ENCODE measurements at regions not wholly inside any gene's neighbourhood (a gene's known extent, or its start where the extent isn't known, plus 50 kb on each side); places are given as distances from the start of the nearest gene placed in this dataset.

- H3K27me3 ChIP-seq (replicated peaks; ENCODE audit: insufficient read depth, low read depth, low read length, poor library complexity), result no peaks in the 10 kb centered on the region
- no peak overlapping the region for H3K27ac ChIP-seq (ENCODE audit: low read depth, low read length, poor library complexity, severe bottlenecking)
- BruUV-seq (replicated peaks), result no TSS peak
- no peaks in the 10 kb centered on the region for H3K36me3 ChIP-seq (ENCODE audit: insufficient read depth, low read length, poor library complexity, severe bottlenecking)
- intact Hi-C loops (cut with micrococcal nuclease; ENCODE audit: unreplicated experiment), result no loop called here
- H3K4me1 ChIP-seq (ENCODE audit: insufficient read depth, low read length, poor library complexity, severe bottlenecking), result no peaks in the 10 kb centered on the region
- ChIA-PET CTCF (no interaction called here), POLR2A (ENCODE audit: low non-redundant PET) (no interaction called here)
- no peak for DNase-seq (ENCODE audit: low spot score)
- TF ChIP-seq EZH2 (IDR thresholded peaks at IDR 0.05; ENCODE audit: borderline replicate concordance, low read depth, low read length, poor library complexity, severe bottlenecking), result no peak
- TF ChIP-seq, protein P1, sequence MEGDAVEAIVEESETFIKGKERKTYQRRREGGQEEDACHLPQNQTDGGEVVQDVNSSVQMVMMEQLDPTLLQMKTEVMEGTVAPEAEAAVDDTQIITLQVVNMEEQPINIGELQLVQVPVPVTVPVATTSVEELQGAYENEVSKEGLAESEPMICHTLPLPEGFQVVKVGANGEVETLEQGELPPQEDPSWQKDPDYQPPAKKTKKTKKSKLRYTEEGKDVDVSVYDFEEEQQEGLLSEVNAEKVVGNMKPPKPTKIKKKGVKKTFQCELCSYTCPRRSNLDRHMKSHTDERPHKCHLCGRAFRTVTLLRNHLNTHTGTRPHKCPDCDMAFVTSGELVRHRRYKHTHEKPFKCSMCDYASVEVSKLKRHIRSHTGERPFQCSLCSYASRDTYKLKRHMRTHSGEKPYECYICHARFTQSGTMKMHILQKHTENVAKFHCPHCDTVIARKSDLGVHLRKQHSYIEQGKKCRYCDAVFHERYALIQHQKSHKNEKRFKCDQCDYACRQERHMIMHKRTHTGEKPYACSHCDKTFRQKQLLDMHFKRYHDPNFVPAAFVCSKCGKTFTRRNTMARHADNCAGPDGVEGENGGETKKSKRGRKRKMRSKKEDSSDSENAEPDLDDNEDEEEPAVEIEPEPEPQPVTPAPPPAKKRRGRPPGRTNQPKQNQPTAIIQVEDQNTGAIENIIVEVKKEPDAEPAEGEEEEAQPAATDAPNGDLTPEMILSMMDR (conservative IDR thresholded peaks at IDR 0.05; ENCODE audit: low read depth, low read length), result no peak
- H3K4me3 ChIP-seq (ENCODE audit: low read depth, low read length, poor library complexity, severe bottlenecking), result no peak overlapping the region
- no peaks in the 10 kb centered on the region for H3K9me3 ChIP-seq (ENCODE audit: low read depth, low read length, poor library complexity, severe bottlenecking)
Observed at GRCh38 chr9:82410306-82410705, 421.7 kb downstream of the SPATA31D1 start.

DNA sequence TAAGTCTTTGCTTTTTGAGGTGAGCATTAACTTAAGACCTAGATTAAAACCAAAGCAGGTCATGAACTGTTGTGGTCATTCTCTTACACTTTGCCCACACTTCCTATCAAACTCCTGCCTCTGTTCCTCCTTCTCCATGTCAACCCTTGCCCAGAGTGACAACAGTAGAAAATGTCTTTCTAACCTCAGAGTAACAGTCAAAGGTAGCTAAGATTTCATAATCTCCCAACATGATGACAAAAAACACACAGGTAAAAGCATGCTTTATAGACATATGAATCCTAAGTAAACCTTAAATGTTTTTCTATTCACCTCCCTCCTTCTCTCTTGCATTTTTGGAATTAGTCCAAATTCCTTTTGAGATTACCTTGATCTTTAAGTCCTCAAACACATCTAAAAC is 422.3 kb downstream of the SPATA31D1 start:
- H3K4me1 ChIP-seq (ENCODE audit: insufficient read depth, low read length, poor library complexity, severe bottlenecking), result no peaks in the 10 kb centered on the region
- H3K4me3 ChIP-seq (ENCODE audit: low read depth, low read length, poor library complexity, severe bottlenecking), result no peak overlapping the region
- TF ChIP-seq EZH2 (IDR thresholded peaks at IDR 0.05; ENCODE audit: borderline replicate concordance, low read depth, low read length, poor library complexity, severe bottlenecking), result no peak
- TF ChIP-seq, protein P1 (conservative IDR thresholded peaks at IDR 0.05; ENCODE audit: low read depth, low read length), result no peak
- no peaks in the 10 kb centered on the region for H3K9me3 ChIP-seq (ENCODE audit: low read depth, low read length, poor library complexity, severe bottlenecking)
- no peaks in the 10 kb centered on the region for H3K36me3 ChIP-seq (ENCODE audit: insufficient read depth, low read length, poor library complexity, severe bottlenecking)
- intact Hi-C loops (cut with micrococcal nuclease; ENCODE audit: unreplicated experiment), result no loop called here
- H3K27ac ChIP-seq (ENCODE audit: low read depth, low read length, poor library complexity, severe bottlenecking), result no peak overlapping the region
- no TSS peak for BruUV-seq (replicated peaks)
- ChIA-PET POLR2A (ENCODE audit: low non-redundant PET) (no interaction called here), CTCF (no interaction called here)
- no peaks in the 10 kb centered on the region for H3K27me3 ChIP-seq (replicated peaks; ENCODE audit: insufficient read depth, low read depth, low read length, poor library complexity)
- no peak for DNase-seq (ENCODE audit: low spot score)

DNA sequence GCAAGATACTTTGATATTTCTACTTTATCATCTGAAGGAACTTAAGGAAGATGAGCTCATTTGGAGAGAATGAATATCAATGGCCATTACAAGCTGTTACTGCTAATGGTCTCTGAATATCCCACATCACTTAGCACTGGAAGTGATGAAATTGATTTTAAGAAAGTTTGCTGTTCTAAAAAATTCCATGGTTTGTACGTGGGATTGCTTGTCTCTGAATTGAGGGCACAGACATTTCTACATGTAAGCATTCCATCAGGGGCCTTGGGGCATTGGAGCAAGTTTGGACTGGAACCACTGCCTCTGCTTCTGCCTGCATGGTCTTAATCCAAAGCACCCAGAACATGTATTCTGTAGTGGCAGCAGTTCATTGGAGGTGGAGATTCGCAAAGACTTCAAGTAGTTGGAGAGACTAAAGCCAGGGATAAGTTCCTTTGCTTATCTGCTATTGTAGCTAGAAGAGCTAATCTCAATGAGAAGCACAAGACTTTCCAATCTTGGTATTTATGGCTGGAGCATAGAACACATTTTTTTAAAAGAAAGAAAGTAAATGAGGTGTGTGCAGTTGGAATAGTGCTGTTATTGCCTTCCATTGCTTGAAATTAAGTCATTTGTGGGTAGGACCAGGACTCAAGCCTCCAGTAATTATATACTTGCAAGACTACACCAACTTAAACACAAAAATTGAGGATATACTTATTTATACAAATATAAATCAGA is 424.2 kb downstream of the SPATA31D1 start:
- Histone ChIP-seq H3K27me3 (replicated peaks; ENCODE audit: insufficient read depth, low read depth, low read length, poor library complexity) (no peaks in the 10 kb centered on the region), H3K36me3 (ENCODE audit: insufficient read depth, low read length, poor library complexity, severe bottlenecking) (no peaks in the 10 kb centered on the region), H3K27ac (ENCODE audit: low read depth, low read length, poor library complexity, severe bottlenecking) (no peak overlapping the region), H3K4me1 (ENCODE audit: insufficient read depth, low read length, poor library complexity, severe bottlenecking) (no peaks in the 10 kb centered on the region), H3K4me3 (ENCODE audit: low read depth, low read length, poor library complexity, severe bottlenecking) (no peak overlapping the region), H3K9me3 (ENCODE audit: low read depth, low read length, poor library complexity, severe bottlenecking) (no peaks in the 10 kb centered on the region)
- ChIA-PET POLR2A (ENCODE audit: low non-redundant PET) (no interaction called here), CTCF (no interaction called here)
- TF ChIP-seq, protein P1 (conservative IDR thresholded peaks at IDR 0.05; ENCODE audit: low read depth, low read length), result no peak
- TF ChIP-seq EZH2 (IDR thresholded peaks at IDR 0.05; ENCODE audit: borderline replicate concordance, low read depth, low read length, poor library complexity, severe bottlenecking), result no peak
- DNase-seq (ENCODE audit: low spot score), result no peak
- no TSS peak for BruUV-seq (replicated peaks)
- intact Hi-C loops (cut with micrococcal nuclease; ENCODE audit: unreplicated experiment), result no loop called here

All from A673 (cell line).